ENCODE measurements at regions not wholly inside any gene's neighbourhood (a gene's known extent, or its start where the extent isn't known, plus 50 kb on each side); places are given as distances from the start of the nearest gene placed in this dataset.

- no peak for TF ChIP-seq CTCF (IDR thresholded peaks at IDR 0.05)
Observed at GRCh38 chr13:63492604-63493003, 2077.0 kb upstream of the PCDH20 start.

GRCh38 chr13:63490149-63490548, 2074.5 kb upstream of the PCDH20 start:
- no peak for TF ChIP-seq CTCF (IDR thresholded peaks at IDR 0.05)

GRCh38 chr13:63481334-63481733, 2065.7 kb upstream of the PCDH20 start:
- no peak for TF ChIP-seq CTCF (IDR thresholded peaks at IDR 0.05)

GRCh38 chr13:63472711-63473110, 2057.1 kb upstream of the PCDH20 start:
- TF ChIP-seq CTCF (IDR thresholded peaks at IDR 0.05): no peak

- no peak for TF ChIP-seq CTCF (IDR thresholded peaks at IDR 0.05)
Observed at GRCh38 chr13:63463782-63464610, 2048.3 kb upstream of the PCDH20 start.

GRCh38 chr13:63460462-63461090, 2044.9 kb upstream of the PCDH20 start:
- no peak for TF ChIP-seq CTCF (IDR thresholded peaks at IDR 0.05)

GRCh38 chr13:63457186-63457585, 2041.5 kb upstream of the PCDH20 start:
- TF ChIP-seq CTCF (IDR thresholded peaks at IDR 0.05): no peak

Data from LNCAP (cell line).